ENCODE measurements at regions not wholly inside any gene's neighbourhood (a gene's known extent, or its start where the extent isn't known, plus 50 kb on each side); places are given as distances from the start of the nearest gene placed in this dataset.

DNA sequence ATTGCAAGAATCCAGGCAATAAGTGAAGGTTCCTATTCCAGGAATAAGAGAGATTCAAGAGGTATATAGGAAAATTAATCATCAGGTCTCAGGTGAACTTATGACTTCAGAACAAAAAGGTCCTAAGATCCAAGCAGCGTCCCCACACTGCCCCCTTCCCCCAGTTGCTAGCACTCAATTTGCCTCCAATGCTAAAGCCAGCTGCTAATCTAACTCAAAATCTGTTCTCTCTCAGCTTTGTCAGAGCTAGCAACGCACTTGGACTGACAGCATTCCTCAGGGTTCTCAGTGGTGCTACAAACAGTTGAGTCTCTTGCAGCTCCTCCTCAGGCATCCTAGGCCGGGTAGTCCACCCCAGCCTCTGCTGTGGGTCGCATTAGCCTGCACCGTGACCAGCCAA lies 148.3 kb downstream of the RFX6 start:
- in situ Hi-C loops (cut with HindIII; ENCODE audit: low pct_unique_long_range_greater_than_20kb, low sequenced_read_pairs), result no loop called here
- peak in 1 of 2 experiments; percentile 20 for DNase-seq (ENCODE audit: low read depth in 1 of 2, low spot score in 1 of 2)
- no peak for TF ChIP-seq JUND (IDR thresholded peaks at IDR 0.05; ENCODE audit: low read depth)

- in situ Hi-C loops (cut with HindIII; ENCODE audit: low pct_unique_long_range_greater_than_20kb, low sequenced_read_pairs), result no loop called here
- TF ChIP-seq JUND (IDR thresholded peaks at IDR 0.05; ENCODE audit: low read depth), result no peak
- DNase-seq (ENCODE audit: low read depth in 1 of 2, low spot score in 1 of 2), result no peak
These were observed 151.2 kb downstream of the RFX6 start for GRCh38 chr6:117028256-117028655.

DNA sequence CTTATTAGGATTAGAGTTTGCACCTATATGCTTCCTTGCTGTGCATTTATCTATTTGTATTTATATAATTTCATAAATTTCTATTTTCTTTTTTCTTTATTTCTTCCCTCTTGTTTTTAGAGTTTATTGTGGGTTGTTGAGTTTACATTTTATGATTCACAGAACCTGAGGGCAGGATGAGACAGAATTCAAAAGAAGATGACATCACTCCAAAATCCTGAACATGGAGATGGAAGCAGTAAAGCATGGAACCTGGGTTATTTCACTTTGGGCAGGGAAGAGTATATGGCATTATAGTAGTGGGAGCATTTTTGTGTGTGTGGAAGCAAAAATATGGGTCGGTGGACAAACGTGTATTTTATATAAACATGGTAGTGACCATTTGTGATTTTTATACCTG lies 157.5 kb downstream of the RFX6 start:
- DNase-seq (ENCODE audit: low read depth in 1 of 2, low spot score in 1 of 2), result no peak
- in situ Hi-C loops (cut with HindIII; ENCODE audit: low pct_unique_long_range_greater_than_20kb, low sequenced_read_pairs), result no loop called here
- no peak for TF ChIP-seq JUND (IDR thresholded peaks at IDR 0.05; ENCODE audit: low read depth)

GRCh38 chr6:117034971-117035370 lies 157.9 kb downstream of the RFX6 start:
- no peak for DNase-seq (ENCODE audit: low read depth in 1 of 2, low spot score in 1 of 2)
- in situ Hi-C loops (cut with HindIII; ENCODE audit: low pct_unique_long_range_greater_than_20kb, low sequenced_read_pairs), result no loop called here
- no peak for TF ChIP-seq JUND (IDR thresholded peaks at IDR 0.05; ENCODE audit: low read depth)

- TF ChIP-seq JUND (IDR thresholded peaks at IDR 0.05; ENCODE audit: low read depth), result no peak
- in situ Hi-C loops (cut with HindIII; ENCODE audit: low pct_unique_long_range_greater_than_20kb, low sequenced_read_pairs), result no loop called here
- DNase-seq (ENCODE audit: low read depth in 1 of 2, low spot score in 1 of 2), result no peak
These were observed 173.3 kb downstream of the RFX6 start for GRCh38 chr6:117050301-117050700.

DNA sequence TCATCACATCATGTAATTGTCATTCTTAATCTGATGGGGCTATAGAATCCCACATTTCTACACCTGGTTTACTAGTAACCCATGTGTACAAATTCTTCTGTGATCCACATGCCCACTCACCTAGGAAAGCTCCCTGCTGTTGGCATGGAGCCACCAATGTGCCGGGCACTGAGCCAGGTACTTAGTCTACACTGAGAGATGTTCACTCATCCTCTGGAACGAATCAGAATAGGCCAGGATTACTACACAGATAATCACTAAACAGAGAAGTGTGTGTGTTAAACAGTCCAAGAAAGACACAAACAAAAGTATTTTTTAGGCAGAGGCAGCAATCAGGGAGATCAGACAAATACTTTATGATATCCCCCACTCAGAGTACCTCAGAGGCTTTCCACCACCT lies 193.2 kb upstream of the VGLL2 start:
- TF ChIP-seq JUND (IDR thresholded peaks at IDR 0.05; ENCODE audit: low read depth), result no peak

GRCh38 chr6:117072781-117073180 lies 192.6 kb upstream of the VGLL2 start:
- in situ Hi-C loops (cut with HindIII; ENCODE audit: low pct_unique_long_range_greater_than_20kb, low sequenced_read_pairs), result no loop called here
- TF ChIP-seq JUND (IDR thresholded peaks at IDR 0.05; ENCODE audit: low read depth), result no peak
- DNase-seq (ENCODE audit: low read depth in 1 of 2, low spot score in 1 of 2), result no peak

More for the DNA sequence above, 193.2 kb upstream of the VGLL2 start:
- no peak for DNase-seq (ENCODE audit: low read depth in 1 of 2, low spot score in 1 of 2)
- in situ Hi-C loops (cut with HindIII; ENCODE audit: low pct_unique_long_range_greater_than_20kb, low sequenced_read_pairs), result no loop called here

- in situ Hi-C loops (cut with HindIII; ENCODE audit: low pct_unique_long_range_greater_than_20kb, low sequenced_read_pairs), result no loop called here
- DNase-seq (ENCODE audit: low read depth in 1 of 2, low spot score in 1 of 2), result no peak
- TF ChIP-seq JUND (IDR thresholded peaks at IDR 0.05; ENCODE audit: low read depth), result no peak
These were observed 190.7 kb upstream of the VGLL2 start for GRCh38 chr6:117074672-117075071.

GRCh38 chr6:117075218-117075617 lies 190.1 kb upstream of the VGLL2 start:
- no peak for DNase-seq (ENCODE audit: low read depth in 1 of 2, low spot score in 1 of 2)
- no peak for TF ChIP-seq JUND (IDR thresholded peaks at IDR 0.05; ENCODE audit: low read depth)
- in situ Hi-C loops (cut with HindIII; ENCODE audit: low pct_unique_long_range_greater_than_20kb, low sequenced_read_pairs), result no loop called here

DNA sequence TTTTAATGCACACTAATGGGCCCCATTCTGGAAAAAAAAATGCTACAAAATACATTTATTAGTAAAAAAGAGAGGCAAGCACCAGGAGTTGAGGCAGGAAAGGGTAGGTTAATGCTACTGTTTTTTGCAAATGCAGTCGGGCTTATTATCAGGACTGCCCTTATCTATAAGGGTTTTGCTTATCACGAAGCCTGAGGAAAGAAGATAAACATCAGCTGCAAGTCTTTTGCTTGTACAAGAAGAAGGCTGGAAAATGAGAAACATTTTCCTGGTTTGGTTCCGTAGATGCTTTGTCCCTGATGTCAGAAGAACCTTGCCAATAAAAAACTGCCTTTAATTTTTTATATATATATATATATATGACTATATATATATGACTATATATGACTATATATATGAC lies 189.3 kb upstream of the VGLL2 start:
- in situ Hi-C loops (cut with HindIII; ENCODE audit: low pct_unique_long_range_greater_than_20kb, low sequenced_read_pairs), result no loop called here

DNA sequence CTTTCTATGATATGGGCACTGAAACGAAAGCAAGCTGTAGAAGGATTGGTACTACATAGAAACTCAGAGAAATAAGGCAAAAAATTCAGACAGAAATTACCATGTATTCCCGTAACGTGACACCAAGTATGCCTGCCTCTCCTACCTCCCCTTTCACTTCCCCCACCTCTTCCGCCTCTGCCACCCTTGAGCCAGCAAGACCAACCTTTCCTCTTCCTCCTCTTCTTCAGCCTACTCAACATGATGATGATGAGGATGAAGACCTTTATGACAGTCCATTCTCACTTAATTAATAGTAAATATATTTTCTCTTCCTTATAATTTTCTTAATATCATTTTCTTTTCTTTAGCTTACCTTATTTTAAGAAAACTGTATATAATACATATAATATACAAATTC lies 188.1 kb upstream of the VGLL2 start:
- DNase-seq (ENCODE audit: low read depth in 1 of 2, low spot score in 1 of 2), result no peak
- no peak for TF ChIP-seq JUND (IDR thresholded peaks at IDR 0.05; ENCODE audit: low read depth)
- in situ Hi-C loops (cut with HindIII; ENCODE audit: low pct_unique_long_range_greater_than_20kb, low sequenced_read_pairs), result no loop called here

More for the DNA sequence above, 189.3 kb upstream of the VGLL2 start:
- TF ChIP-seq JUND (IDR thresholded peaks at IDR 0.05; ENCODE audit: low read depth), result no peak
- no peak for DNase-seq (ENCODE audit: low read depth in 1 of 2, low spot score in 1 of 2)

DNA sequence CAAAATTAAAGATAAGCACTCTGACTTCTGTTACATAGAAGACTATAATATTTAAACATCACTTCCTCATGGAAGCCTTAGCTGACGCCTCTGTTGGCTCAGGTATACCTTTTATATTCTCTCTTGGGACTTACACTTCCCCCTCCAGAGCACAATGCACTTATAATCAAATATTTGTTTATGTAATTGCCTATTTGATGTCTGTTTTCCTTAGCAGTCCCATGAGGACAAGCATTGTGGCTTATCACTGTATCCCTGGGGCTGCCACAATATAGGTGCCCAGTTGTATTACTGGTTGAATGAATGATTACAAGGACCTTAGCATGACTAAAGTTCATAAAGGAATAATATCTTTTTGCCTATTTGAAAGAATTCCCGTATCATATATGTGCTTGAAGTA lies 186.7 kb upstream of the VGLL2 start:
- peak in 1 of 2 experiments; percentile 3 for DNase-seq (ENCODE audit: low read depth in 1 of 2, low spot score in 1 of 2)
- in situ Hi-C loops (cut with HindIII; ENCODE audit: low pct_unique_long_range_greater_than_20kb, low sequenced_read_pairs), result no loop called here
- TF ChIP-seq JUND (IDR thresholded peaks at IDR 0.05; ENCODE audit: low read depth), result no peak

DNA sequence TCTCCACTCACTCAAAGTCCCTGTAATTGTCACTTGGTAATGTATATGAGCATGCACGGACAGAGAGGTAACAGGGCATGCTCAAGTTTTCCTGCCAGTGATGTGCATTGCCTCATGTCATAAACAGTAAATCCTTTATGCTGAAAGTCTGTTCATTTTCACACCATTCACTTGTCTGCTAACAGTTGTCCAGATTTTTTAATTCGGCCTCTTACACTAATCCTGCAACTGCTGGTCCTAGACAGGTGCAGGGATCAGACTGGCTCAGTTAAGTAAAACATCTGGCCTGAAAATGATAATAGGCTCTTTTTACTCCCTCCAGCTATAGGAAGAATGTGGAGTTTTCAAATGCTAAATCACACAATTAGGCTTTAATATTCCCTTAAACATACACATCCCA lies 185.4 kb upstream of the VGLL2 start:
- DNase-seq (ENCODE audit: low read depth in 1 of 2, low spot score in 1 of 2), result no peak
- in situ Hi-C loops (cut with HindIII; ENCODE audit: low pct_unique_long_range_greater_than_20kb, low sequenced_read_pairs), result no loop called here
- TF ChIP-seq JUND (IDR thresholded peaks at IDR 0.05; ENCODE audit: low read depth), result no peak

DNA sequence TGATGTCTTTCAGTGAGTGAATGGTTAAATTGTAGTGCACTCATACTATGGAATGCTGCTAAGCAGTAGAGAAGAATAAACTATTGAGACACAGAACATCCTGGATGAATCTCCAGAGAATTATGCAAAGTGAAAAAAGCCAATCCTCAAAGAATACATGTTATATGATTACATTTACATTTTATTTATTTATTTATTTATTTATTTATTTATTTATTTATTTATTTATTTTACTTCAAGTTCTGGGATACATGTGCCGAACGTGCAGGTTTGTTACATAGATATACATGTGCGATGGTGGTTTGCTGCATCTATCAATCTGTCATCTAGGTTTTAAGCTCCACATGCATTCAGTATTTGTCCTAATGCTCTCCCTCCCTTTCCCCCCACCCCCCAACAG lies 175.8 kb upstream of the VGLL2 start:
- DNase-seq (ENCODE audit: low read depth in 1 of 2, low spot score in 1 of 2), result no peak
- no peak for TF ChIP-seq JUND (IDR thresholded peaks at IDR 0.05; ENCODE audit: low read depth)
- in situ Hi-C loops (cut with HindIII; ENCODE audit: low pct_unique_long_range_greater_than_20kb, low sequenced_read_pairs), result no loop called here
